ENCODE measurements at regions not wholly inside any gene's neighbourhood (a gene's known extent, or its start where the extent isn't known, plus 50 kb on each side); places are given as distances from the start of the nearest gene placed in this dataset.
"Not testable (repeated sequence)": the region's sequence is repeated elsewhere in the genome, so short reads cannot be mapped to it uniquely, and the experiment has no call there.

GRCh38 chr5:28831042-28831441 lies 1792.7 kb upstream of the CDH9 start:
- DNase-seq (ENCODE audit: low spot score), result no peak
- in situ Hi-C loops (cut with HindIII; ENCODE audit: low sequenced_read_pairs), result no loop called here

GRCh38 chr5:28823231-28823630 lies 1784.8 kb upstream of the CDH9 start:
- in situ Hi-C loops (cut with HindIII; ENCODE audit: low sequenced_read_pairs), result no loop called here
- DNase-seq (ENCODE audit: low spot score), result no peak

DNA sequence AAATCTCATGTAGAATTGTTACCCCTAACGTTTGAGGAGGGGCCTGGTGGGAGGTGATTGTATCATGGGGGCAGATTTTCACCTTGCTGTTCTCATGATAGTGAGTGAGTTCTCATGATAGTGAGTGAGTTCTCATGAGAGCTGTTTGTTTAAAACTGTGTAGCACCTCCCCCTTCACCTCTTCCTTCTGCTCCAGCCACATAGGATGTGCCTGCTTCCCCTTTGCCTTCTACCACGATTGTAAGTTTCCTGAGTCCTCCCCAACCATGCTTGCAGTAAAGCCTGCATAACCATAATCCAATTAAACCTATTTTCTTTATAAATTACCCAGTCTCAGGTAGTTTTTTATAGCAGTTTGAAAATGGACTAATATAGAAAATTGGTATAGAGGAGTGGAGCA lies 1783.7 kb upstream of the CDH9 start:
- in situ Hi-C loops (cut with HindIII; ENCODE audit: low sequenced_read_pairs), result no loop called here
- DNase-seq (ENCODE audit: low spot score), result no peak

- DNase-seq (ENCODE audit: low spot score), result no peak
- in situ Hi-C loops (cut with HindIII; ENCODE audit: low sequenced_read_pairs), result no loop called here
These were observed 1772.4 kb upstream of the CDH9 start for GRCh38 chr5:28810751-28811136.

DNA sequence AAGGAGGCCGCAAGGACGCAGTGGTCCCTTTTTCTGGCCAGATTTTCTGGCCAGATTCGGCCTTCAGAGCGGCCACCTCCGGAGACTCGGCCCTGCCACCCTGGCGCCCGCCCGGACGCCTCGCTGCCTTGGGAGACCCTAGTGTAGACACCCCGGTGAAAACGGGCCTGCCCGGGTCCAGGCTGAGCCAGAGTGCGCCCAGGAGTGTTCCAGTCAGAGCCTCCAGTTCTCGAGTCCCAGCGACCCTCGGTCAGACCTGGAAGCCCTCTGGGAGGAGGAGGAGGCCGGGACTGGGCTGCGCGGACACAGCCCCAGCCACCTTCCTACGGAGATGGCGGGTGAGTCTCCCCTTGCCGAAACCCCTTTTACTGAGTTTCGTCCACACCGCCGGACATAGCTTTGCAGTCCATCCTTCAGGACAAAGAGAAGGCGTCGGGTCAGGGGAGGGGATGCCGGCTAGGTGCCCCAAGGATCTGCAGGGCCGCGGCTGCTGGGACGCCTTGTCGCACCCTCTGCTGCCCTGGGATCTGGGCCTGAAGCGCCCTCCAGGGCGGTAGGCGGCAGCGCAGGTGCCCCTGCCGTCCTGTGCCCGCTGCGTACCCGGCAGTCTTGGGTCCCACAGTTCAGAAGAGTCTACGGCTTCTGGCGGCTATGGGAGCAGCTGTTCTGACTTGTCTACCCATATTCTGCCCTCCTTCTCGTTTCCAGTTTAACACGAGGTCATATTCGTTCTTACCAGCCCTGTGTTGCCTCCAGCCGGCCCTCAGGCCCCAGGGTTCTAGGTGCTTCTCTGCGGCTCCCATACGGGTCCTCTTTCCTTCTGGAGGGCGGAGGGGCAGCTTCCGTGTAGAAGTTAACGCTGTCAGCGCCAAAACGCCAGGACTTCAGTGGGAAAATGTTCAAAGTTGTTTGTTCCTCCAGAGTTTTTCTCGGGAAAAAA lies 1771.7 kb upstream of the CDH9 start:
- in situ Hi-C loops (cut with HindIII; ENCODE audit: low sequenced_read_pairs), result no loop called here
- no peak for DNase-seq (ENCODE audit: low spot score)

- in situ Hi-C loops (cut with HindIII; ENCODE audit: low sequenced_read_pairs), result no loop called here
- DNase-seq (ENCODE audit: low spot score), result no peak
These were observed 1770.8 kb upstream of the CDH9 start for GRCh38 chr5:28808967-28809810.

DNA sequence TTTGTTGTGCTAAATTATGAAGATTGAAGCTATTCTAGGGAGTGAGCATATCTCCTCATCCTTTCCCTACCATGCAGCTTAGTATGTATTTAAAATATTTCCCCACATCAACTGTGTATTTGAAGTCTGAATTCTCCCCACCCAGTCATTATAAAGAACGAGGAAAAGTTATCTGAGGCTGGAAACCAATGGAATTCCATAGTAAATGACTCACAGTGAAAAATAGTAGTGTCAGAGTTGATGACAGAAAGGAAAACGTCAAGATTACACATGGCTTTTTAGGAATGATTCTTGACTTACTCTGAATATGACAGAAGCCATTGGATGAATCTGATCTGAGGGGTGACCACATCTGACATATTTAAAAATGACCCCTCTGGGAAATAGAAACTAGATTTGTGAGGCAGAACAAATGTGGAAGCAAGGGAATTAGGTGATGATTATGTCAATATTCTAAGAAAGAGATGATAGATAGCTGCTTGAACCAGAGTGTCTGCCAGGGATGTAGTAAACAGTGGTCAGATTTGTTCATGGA lies 1768.9 kb upstream of the CDH9 start:
- no peak for DNase-seq (ENCODE audit: low spot score)
- in situ Hi-C loops (cut with HindIII; ENCODE audit: low sequenced_read_pairs), result no loop called here

DNA sequence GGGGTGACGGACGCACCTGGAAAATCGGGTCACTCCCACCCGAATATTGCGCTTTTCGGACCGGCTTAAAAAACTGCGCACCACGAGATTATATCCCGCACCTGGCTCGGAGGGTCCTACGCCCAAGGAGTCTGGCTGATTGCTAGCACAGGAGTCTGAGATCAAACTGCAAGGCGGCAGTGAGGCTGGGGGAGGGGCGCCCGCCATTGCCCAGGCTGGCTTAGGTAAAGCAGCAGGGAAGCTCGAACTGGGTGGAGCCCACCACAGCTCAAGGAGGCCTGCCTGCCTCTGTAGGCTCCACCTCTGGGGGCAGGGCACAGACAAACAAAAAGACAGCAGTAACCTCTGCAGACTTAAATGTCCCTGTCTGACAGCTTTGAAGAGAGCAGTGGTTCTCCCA lies 1760.6 kb upstream of the CDH9 start:
- in situ Hi-C loops (cut with HindIII; ENCODE audit: low sequenced_read_pairs); DNase-seq (ENCODE audit: low spot score): not testable (repeated sequence)

GRCh38 chr5:28788954-28789353 lies 1750.6 kb upstream of the CDH9 start:
- no peak for DNase-seq (ENCODE audit: low spot score)
- in situ Hi-C loops (cut with HindIII; ENCODE audit: low sequenced_read_pairs), result no loop called here

DNA sequence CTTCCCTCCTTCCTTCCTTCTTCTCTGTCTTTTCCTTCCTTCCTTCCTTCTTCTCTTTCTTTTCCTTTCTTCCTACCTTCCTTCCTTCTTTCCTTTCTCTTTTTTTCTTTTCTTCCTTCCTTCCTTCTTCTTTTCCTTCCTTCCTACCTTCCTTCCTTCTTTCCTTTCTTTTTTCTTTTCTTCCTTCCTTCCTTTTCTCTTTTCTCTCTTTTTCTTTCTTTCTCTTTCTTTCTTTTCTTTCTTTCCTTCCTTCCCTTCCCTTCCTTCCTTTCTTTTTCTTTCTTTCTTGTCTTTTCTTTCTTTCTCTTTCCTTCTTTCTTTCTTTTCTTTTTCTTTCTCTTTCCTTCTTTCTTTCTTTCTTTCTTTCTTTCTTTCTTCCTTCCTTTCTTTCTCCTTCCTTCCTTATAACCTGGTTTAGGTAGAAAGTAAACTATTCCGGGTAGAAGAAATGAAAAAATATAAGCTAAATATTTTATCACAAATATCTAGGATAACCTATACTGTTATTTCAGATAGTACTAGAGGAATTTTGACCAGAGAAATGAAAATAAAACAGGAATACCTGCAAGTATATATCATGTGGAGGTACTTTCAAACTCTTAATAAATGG lies 1741.8 kb upstream of the CDH9 start:
- in situ Hi-C loops (cut with HindIII; ENCODE audit: low sequenced_read_pairs), result no loop called here

DNA sequence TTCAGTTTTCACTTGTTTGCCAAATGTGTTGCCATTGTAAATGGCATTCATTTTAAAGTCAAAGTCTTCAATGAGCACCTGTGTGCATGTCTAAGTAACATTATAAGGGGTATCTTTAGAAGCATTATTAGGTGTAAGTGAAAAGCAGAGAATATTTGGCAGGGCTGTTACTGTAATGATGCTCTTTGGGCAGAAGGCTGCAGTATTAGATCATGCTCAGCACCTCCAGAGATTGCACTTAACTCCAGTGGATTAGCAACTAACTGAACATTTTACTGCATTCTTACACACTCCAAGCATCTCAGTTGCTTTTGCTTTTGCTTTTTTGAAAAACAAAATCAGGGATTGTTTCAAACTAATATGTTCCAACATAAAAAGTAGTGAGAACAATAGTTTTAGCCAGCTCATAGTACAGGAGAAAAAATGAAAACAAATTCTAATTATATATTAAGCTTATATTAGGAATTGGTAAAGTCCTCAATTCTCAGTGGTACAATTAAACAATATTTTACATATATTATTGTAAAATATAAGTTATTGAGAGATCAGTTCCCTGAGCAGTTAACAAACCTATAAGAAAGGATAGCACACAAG lies 1740.9 kb upstream of the CDH9 start:
- DNase-seq (ENCODE audit: low spot score), result no peak
- in situ Hi-C loops (cut with HindIII; ENCODE audit: low sequenced_read_pairs), result no loop called here

More for the DNA sequence above, 1741.8 kb upstream of the CDH9 start:
- no peak for DNase-seq (ENCODE audit: low spot score)

DNA sequence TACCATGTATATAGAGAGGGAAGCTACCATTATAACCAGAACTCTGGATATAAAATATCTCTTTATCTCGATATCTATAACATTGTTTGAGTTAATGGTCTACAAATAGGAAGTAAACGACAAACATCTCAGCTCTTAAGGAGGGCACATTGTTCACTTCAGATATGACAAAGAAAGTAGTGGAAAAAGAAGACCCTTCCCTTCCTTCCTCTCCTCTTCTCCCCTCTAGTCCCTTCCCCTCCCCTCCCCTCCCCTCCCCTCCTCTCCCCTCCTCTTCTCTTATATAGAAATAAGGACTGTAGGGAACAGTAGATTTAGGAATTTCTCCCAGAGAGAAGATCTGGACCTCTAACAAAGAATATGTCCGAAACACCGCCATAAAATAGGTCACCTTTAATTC lies 1731.9 kb upstream of the CDH9 start:
- no peak for DNase-seq (ENCODE audit: low spot score)
- in situ Hi-C loops (cut with HindIII; ENCODE audit: low sequenced_read_pairs), result no loop called here

- DNase-seq (ENCODE audit: low spot score), result peak; percentile 13
- in situ Hi-C loops (cut with HindIII; ENCODE audit: low sequenced_read_pairs), result no loop called here
These were observed 1728.3 kb upstream of the CDH9 start for GRCh38 chr5:28766565-28767158.

GRCh38 chr5:28751396-28751795 lies 1713.0 kb upstream of the CDH9 start:
- DNase-seq (ENCODE audit: low spot score), result no peak
- in situ Hi-C loops (cut with HindIII; ENCODE audit: low sequenced_read_pairs), result no loop called here

- in situ Hi-C loops (cut with HindIII; ENCODE audit: low sequenced_read_pairs), result no loop called here
- DNase-seq (ENCODE audit: low spot score), result no peak
These were observed 1711.9 kb upstream of the CDH9 start for GRCh38 chr5:28750251-28750650.

DNA sequence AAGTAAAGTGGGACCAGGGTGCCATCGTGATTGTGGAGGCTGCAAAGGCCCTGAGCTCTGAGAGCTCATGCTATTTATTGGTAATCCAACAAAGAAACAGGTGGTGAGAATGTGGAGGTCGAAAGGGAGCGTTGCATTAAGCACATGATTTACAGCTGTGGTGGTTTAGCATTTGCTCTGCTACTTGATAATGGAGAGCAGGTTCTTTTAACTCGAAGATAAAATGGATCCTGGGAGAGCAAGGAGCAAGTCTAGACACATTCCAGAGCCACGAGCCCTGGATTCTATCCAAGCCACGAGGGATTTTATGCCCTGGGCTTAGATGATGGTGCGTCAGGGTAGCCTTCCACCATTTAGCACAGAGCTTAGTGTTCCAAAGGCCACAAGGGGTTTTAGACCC lies 1710.1 kb upstream of the CDH9 start:
- in situ Hi-C loops (cut with HindIII; ENCODE audit: low sequenced_read_pairs), result no loop called here

GRCh38 chr5:28743716-28744110 lies 1705.3 kb upstream of the CDH9 start:
- no peak for DNase-seq (ENCODE audit: low spot score)
- in situ Hi-C loops (cut with HindIII; ENCODE audit: low sequenced_read_pairs), result no loop called here

More for the DNA sequence above, 1710.1 kb upstream of the CDH9 start:
- DNase-seq (ENCODE audit: low spot score), result no peak

DNA sequence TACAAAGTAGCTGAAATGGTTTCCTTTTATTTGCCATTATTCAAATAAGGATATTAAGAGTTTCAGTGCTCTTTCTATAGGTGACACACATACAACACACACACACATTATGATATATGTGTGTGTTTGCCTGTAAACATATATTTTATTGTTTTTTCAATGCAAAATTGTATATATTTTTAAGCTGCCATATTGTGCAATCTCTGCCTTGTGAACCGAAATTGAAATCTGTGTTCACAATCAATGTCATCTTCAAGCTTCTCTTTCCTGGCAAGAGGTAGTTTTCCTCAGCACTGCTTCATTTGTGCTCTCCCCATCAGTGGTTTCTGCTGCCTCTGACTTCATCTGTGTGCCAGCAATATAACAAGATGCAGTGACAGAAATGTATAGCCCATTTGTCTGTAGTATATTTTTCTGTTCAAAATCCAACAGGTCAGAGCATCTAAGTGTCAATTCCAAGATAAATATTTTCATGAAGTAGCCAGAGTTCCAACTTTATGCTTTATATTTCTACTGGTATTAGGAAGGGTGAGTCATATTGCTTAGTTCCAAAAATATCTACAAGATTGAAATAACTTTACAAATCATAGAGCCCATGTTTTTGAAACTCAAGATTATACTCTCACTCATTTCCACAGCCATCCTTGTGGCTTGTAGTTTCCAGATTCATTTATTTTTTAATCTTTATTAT lies 1704.8 kb upstream of the CDH9 start:
- in situ Hi-C loops (cut with HindIII; ENCODE audit: low sequenced_read_pairs), result no loop called here
- no peak for DNase-seq (ENCODE audit: low spot score)

All from G401 (cell line).